ENCODE measurements at regions not wholly inside any gene's neighbourhood (a gene's known extent, or its start where the extent isn't known, plus 50 kb on each side); places are given as distances from the start of the nearest gene placed in this dataset.

- Histone ChIP-seq H2BK12ac (ENCODE audit: insufficient read length, low read depth, low read length) (no peak overlapping the region), H3K9ac (ENCODE audit: extremely low read depth, insufficient read length, low read length) (no peak overlapping the region), H3K9me3 (ENCODE audit: control insufficient read depth, low read depth, low read length) (no peaks in the 10 kb centered on the region), H4K8ac (replicated peaks; ENCODE audit: insufficient read length, low read depth, low read length) (no peak overlapping the region), H3K4ac (ENCODE audit: low read depth, low read length) (no peak overlapping the region), H3K4me2 (ENCODE audit: insufficient read depth, insufficient read length, low read length) (no peak overlapping the region), H4K20me1 (ENCODE audit: control insufficient read depth, insufficient read depth, insufficient read length) (no peaks in the 10 kb centered on the region), H2BK5ac (ENCODE audit: insufficient read length, low read length) (no peak overlapping the region), H3K27me3 (ENCODE audit: insufficient read depth, low read length) (no peaks in the 10 kb centered on the region; the same call in 1 of the 2 replicates), H4K5ac (ENCODE audit: insufficient read length, low read depth, low read length) (no peak overlapping the region), H3K79me1 (ENCODE audit: insufficient read depth, low read depth, low read length, poor library complexity, severe bottlenecking) (no peaks in the 10 kb centered on the region), H4K91ac (ENCODE audit: insufficient read length, low read depth, low read length) (no peak overlapping the region), H3K18ac (ENCODE audit: insufficient read length, low read depth, low read length) (no peak overlapping the region), H3K23me2 (ENCODE audit: insufficient read length, low read depth, low read length, poor library complexity, severe bottlenecking) (no peaks in the 10 kb centered on the region), H2BK120ac (ENCODE audit: low read depth, low read length, poor library complexity, severe bottlenecking) (no peak overlapping the region), H3K23ac (ENCODE audit: insufficient read length, low read depth, low read length) (no peak overlapping the region), H3K14ac (ENCODE audit: insufficient read depth, low read length) (no peak overlapping the region), H3K56ac (ENCODE audit: insufficient read length, low read depth, low read length) (no peak overlapping the region), H3K27ac (ENCODE audit: insufficient read length, low read depth, low read length) (no peak overlapping the region), H2BK20ac (ENCODE audit: low read depth, low read length, poor library complexity, severe bottlenecking) (no peak overlapping the region), H2AK5ac (ENCODE audit: insufficient read length, low read length) (no peak overlapping the region), H3T11ph (ENCODE audit: low read length) (no peak overlapping the region), H3K79me2 (ENCODE audit: insufficient read depth, low read length) (no peaks in the 10 kb centered on the region), H3K4me1 (ENCODE audit: insufficient read depth, low read length) (peaks cover 3% of the 10 kb centered on the region; the same call in 1 of the 2 replicates), H2BK15ac (ENCODE audit: low read depth, low read length) (no peak overlapping the region), H2AFZ (ENCODE audit: low read length) (no peak overlapping the region)
- Mint-ChIP-seq H3K27me3 (ENCODE audit: low read depth) (no peaks in the 10 kb centered on the region), H3K27ac (no peak overlapping the region), H3K4me1 (peaks cover 11 to 14% of the 10 kb centered on the region in 2 experiments), H3K4me3 (no peak overlapping the region), H3K36me3 (ENCODE audit: insufficient read depth in 1 of 3, low read depth in 3 of 3) (0 out of 7 replicates have a peak, but pooled peaks cover 0 to 5% (median 0%) of the 10 kb centered on the region in 3 experiments), H3K9me3 (peaks cover 0 to 2% of the 10 kb centered on the region in 2 experiments; a peak in 2 of 5 replicates)
- no peak for TF ChIP-seq CTCF (conservative IDR thresholded peaks at IDR 0.05)
- DNase-seq, result no peak
- no CpG with 5 or more reads among the region's 2 CpGs for whole genome bisulfite sequencing (ENCODE audit: extremely low coverage, insufficient read length, low lambda C conversion rate)
These were observed 104.5 kb upstream of the LMO4 start for GRCh38 chr1:87224201-87224600.
